Right lobe of liver (tissue), 4 donors: ENCODE measurements at regions not wholly inside any gene's neighbourhood (a gene's known extent, or its start where the extent isn't known, plus 50 kb on each side); places are given as distances from the start of the nearest gene placed in this dataset.

Source experiments
- CTCF ChIP-seq, 4 donors: fragments of 200-600 bp in 3 of 4; fragments of 450-650 bp in 1 of 4; IDR thresholded peaks; one replicate each; pipeline versions ENCODE4 v1.5.1 to v1.8.0; 2016 to 2022; ENCODE audit warnings: antibody characterized with exemption in 4 of 4, mild to moderate bottlenecking in 2 of 4
- POLR2A ChIP-seq: fragments of 450-650 bp; IDR thresholded peaks from one replicate; pipeline ENCODE4 v1.6.1; 2017; ENCODE audit warnings: antibody characterized with exemption, mild to moderate bottlenecking
- donor health status: DM: no; HTN: no; CAD: no.
- donor health status: DM: no; HTN: no; CAD: no.
- donor health status: DM: no; HTN: yes; CAD: no.

DNA sequence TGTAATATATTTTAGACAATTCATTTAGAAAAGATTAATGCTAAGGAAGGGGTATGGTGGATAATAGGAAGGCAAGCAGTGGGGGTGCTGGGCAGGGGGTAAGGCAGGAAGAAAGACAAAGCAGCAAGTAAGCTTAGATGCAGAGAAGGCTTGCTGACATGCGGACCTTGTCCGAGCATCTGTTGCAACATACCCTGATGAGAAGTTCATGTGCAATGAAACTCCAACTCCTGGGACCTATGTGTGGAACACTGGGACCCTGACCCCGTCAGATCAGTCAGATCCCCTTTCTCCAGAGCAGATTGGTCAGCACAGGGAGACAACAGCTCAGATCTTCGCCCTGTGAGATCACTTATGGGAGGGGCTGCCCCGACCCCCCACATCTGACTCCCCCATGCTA, 71.3 kb upstream of the ZNF599 start:
- TF ChIP-seq CTCF (IDR thresholded peaks at IDR 0.05) (no peak), POLR2A (no peak)
